ENCODE measurements at regions not wholly inside any gene's neighbourhood (a gene's known extent, or its start where the extent isn't known, plus 50 kb on each side); places are given as distances from the start of the nearest gene placed in this dataset.
A peak's percentile ranks its signal among the peaks of the same experiment; 100 is the strongest.

GRCh38 chr7:115106316-115106715 lies 184.4 kb downstream of the MDFIC start:
- H4K5ac ChIP-seq (ENCODE audit: low read length), result no peak overlapping the region
- no peak overlapping the region for H2BK15ac ChIP-seq (replicated peaks; ENCODE audit: low read depth)
- H3K56ac ChIP-seq (ENCODE audit: low read length), result no peak overlapping the region
- no peak overlapping the region for H3K9ac ChIP-seq (ENCODE audit: low read length)
- no peak overlapping the region for H3K4me2 ChIP-seq (ENCODE audit: low read length)
- H4K8ac ChIP-seq (ENCODE audit: low read depth, low read length), result no peak overlapping the region
- H3K79me2 ChIP-seq (ENCODE audit: control insufficient read depth, insufficient read depth, low read length), result no peaks in the 10 kb centered on the region
- no peak overlapping the region for H3K4ac ChIP-seq (ENCODE audit: low read depth, low read length)
- H3K79me1 ChIP-seq (ENCODE audit: low read length), result no peaks in the 10 kb centered on the region
- no peaks in the 10 kb centered on the region for H3K27me3 ChIP-seq (ENCODE audit: insufficient read depth, low read length, poor library complexity)
- H3K18ac ChIP-seq (ENCODE audit: low read length), result no peak overlapping the region
- DNase-seq, result no peak
- no peak overlapping the region for H3K23ac ChIP-seq (ENCODE audit: low read length)
- H3K36me3 ChIP-seq (ENCODE audit: control insufficient read depth, insufficient read depth, low read length), result no peaks in the 10 kb centered on the region
- no peak overlapping the region for H2BK120ac ChIP-seq (ENCODE audit: low read depth, low read length)
- no peak overlapping the region for H3K27ac ChIP-seq (ENCODE audit: low read depth, low read length)
- no peak overlapping the region for H2AK5ac ChIP-seq (ENCODE audit: low read length)
- no peak overlapping the region for H2BK5ac ChIP-seq (ENCODE audit: low read length)
- no peak overlapping the region for H3K4me3 ChIP-seq (ENCODE audit: low read length)
- no CpG with 5 or more reads among the region's 3 CpGs for WGBS (ENCODE audit: extremely low coverage, insufficient coverage, low lambda C conversion rate)
- no peaks in the 10 kb centered on the region for H3K4me1 ChIP-seq (ENCODE audit: control insufficient read depth, low read depth, low read length)

DNA sequence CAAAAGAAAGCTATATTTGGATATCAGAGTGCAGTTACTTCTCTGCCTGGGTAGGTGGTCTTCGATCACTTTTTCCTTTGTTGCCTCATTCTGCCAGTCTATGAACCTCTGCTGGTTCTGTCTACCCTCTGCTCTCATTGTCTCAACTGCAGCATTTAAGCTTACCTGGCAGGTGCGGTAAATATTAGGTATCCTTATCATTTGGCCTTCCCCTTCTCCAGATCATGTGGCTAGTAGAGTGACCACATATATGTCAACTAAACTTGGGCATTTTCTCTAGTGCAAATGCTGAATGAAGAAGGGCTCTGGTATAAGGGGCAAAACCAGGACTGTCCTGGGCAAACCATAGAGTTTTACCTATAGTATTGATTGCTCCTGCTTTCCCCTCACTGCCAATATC lies 180.8 kb downstream of the MDFIC start:
- no peak overlapping the region for H4K8ac ChIP-seq (ENCODE audit: low read depth, low read length)
- no peak overlapping the region for H3K27ac ChIP-seq (ENCODE audit: low read depth, low read length)
- H2BK5ac ChIP-seq (ENCODE audit: low read length), result no peak overlapping the region
- no peak overlapping the region for H3K4me2 ChIP-seq (ENCODE audit: low read length)
- H3K4me1 ChIP-seq (ENCODE audit: control insufficient read depth, low read depth, low read length), result no peaks in the 10 kb centered on the region
- no peak overlapping the region for H3K23ac ChIP-seq (ENCODE audit: low read length)
- H3K36me3 ChIP-seq (ENCODE audit: control insufficient read depth, insufficient read depth, low read length), result no peaks in the 10 kb centered on the region
- no peaks in the 10 kb centered on the region for H3K79me2 ChIP-seq (ENCODE audit: control insufficient read depth, insufficient read depth, low read length)
- H3K56ac ChIP-seq (ENCODE audit: low read length), result no peak overlapping the region
- H2AK5ac ChIP-seq (ENCODE audit: low read length), result no peak overlapping the region
- no peak overlapping the region for H3K18ac ChIP-seq (ENCODE audit: low read length)
- no peak overlapping the region for H2BK15ac ChIP-seq (replicated peaks; ENCODE audit: low read depth)
- H2BK120ac ChIP-seq (ENCODE audit: low read depth, low read length), result peak overlapping the region; percentile 28
- no peak overlapping the region for H3K4me3 ChIP-seq (ENCODE audit: low read length)
- H3K4ac ChIP-seq (ENCODE audit: low read depth, low read length), result no peak overlapping the region
- no peak for DNase-seq
- WGBS (ENCODE audit: extremely low coverage, insufficient coverage, low lambda C conversion rate), result no CpG with 5 or more reads among the region's 2 CpGs
- H3K27me3 ChIP-seq (ENCODE audit: insufficient read depth, low read length, poor library complexity), result no peaks in the 10 kb centered on the region
- H3K79me1 ChIP-seq (ENCODE audit: low read length), result no peaks in the 10 kb centered on the region
- no peak overlapping the region for H3K9ac ChIP-seq (ENCODE audit: low read length)
- H4K5ac ChIP-seq (ENCODE audit: low read length), result no peak overlapping the region

GRCh38 chr7:115101199-115101598 lies 179.3 kb downstream of the MDFIC start:
- no peak overlapping the region for H2BK15ac ChIP-seq (replicated peaks; ENCODE audit: low read depth)
- H4K8ac ChIP-seq (ENCODE audit: low read depth, low read length), result no peak overlapping the region
- H3K27ac ChIP-seq (ENCODE audit: low read depth, low read length), result no peak overlapping the region
- no peak for DNase-seq
- H3K4me3 ChIP-seq (ENCODE audit: low read length), result no peak overlapping the region
- H3K4me2 ChIP-seq (ENCODE audit: low read length), result no peak overlapping the region
- no peak overlapping the region for H3K4ac ChIP-seq (ENCODE audit: low read depth, low read length)
- no peaks in the 10 kb centered on the region for H3K36me3 ChIP-seq (ENCODE audit: control insufficient read depth, insufficient read depth, low read length)
- H3K18ac ChIP-seq (ENCODE audit: low read length), result no peak overlapping the region
- H3K23ac ChIP-seq (ENCODE audit: low read length), result no peak overlapping the region
- no peak overlapping the region for H3K56ac ChIP-seq (ENCODE audit: low read length)
- no peak overlapping the region for H4K5ac ChIP-seq (ENCODE audit: low read length)
- no peaks in the 10 kb centered on the region for H3K79me2 ChIP-seq (ENCODE audit: control insufficient read depth, insufficient read depth, low read length)
- no peak overlapping the region for H2BK5ac ChIP-seq (ENCODE audit: low read length)
- H3K9ac ChIP-seq (ENCODE audit: low read length), result no peak overlapping the region
- no peaks in the 10 kb centered on the region for H3K79me1 ChIP-seq (ENCODE audit: low read length)
- H3K27me3 ChIP-seq (ENCODE audit: insufficient read depth, low read length, poor library complexity), result no peaks in the 10 kb centered on the region
- H2AK5ac ChIP-seq (ENCODE audit: low read length), result no peak overlapping the region
- H2BK120ac ChIP-seq (ENCODE audit: low read depth, low read length), result no peak overlapping the region
- H3K4me1 ChIP-seq (ENCODE audit: control insufficient read depth, low read depth, low read length), result no peaks in the 10 kb centered on the region

DNA sequence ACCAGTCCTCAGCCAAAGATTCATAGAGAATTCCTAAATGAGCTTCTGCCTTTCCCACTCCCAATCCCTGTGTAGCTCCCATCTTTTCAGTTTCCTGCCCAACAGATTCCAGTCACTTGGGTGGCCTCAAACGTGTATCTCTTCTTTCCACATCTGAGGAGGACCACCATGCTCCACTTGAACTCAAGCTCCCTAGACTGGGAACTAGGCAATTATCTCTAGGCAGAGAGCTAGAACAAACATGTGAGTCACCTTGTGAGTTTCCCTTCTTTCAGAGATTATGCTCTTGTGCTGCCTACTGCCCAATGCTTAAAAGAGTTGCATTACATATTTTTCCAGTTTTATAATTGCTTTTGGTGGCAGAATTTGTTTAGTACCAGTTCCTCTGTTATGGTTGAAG lies 178.0 kb downstream of the MDFIC start:
- no peak overlapping the region for H2BK120ac ChIP-seq (ENCODE audit: low read depth, low read length)
- H4K5ac ChIP-seq (ENCODE audit: low read length), result no peak overlapping the region
- no peak overlapping the region for H3K4me3 ChIP-seq (ENCODE audit: low read length)
- no peak overlapping the region for H3K56ac ChIP-seq (ENCODE audit: low read length)
- no peak overlapping the region for H3K18ac ChIP-seq (ENCODE audit: low read length)
- H3K36me3 ChIP-seq (ENCODE audit: control insufficient read depth, insufficient read depth, low read length), result no peaks in the 10 kb centered on the region
- no peaks in the 10 kb centered on the region for H3K27me3 ChIP-seq (ENCODE audit: insufficient read depth, low read length, poor library complexity)
- H2AK5ac ChIP-seq (ENCODE audit: low read length), result no peak overlapping the region
- no peak overlapping the region for H3K27ac ChIP-seq (ENCODE audit: low read depth, low read length)
- no peaks in the 10 kb centered on the region for H3K4me1 ChIP-seq (ENCODE audit: control insufficient read depth, low read depth, low read length)
- H2BK5ac ChIP-seq (ENCODE audit: low read length), result no peak overlapping the region
- H3K4ac ChIP-seq (ENCODE audit: low read depth, low read length), result no peak overlapping the region
- no peaks in the 10 kb centered on the region for H3K79me1 ChIP-seq (ENCODE audit: low read length)
- H3K9ac ChIP-seq (ENCODE audit: low read length), result no peak overlapping the region
- no CpG with 5 or more reads among the region's 1 CpG for WGBS (ENCODE audit: extremely low coverage, insufficient coverage, low lambda C conversion rate)
- no peak overlapping the region for H3K4me2 ChIP-seq (ENCODE audit: low read length)
- H3K79me2 ChIP-seq (ENCODE audit: control insufficient read depth, insufficient read depth, low read length), result no peaks in the 10 kb centered on the region
- no peak for DNase-seq
- H4K8ac ChIP-seq (ENCODE audit: low read depth, low read length), result no peak overlapping the region
- no peak overlapping the region for H3K23ac ChIP-seq (ENCODE audit: low read length)
- H2BK15ac ChIP-seq (replicated peaks; ENCODE audit: low read depth), result no peak overlapping the region

DNA sequence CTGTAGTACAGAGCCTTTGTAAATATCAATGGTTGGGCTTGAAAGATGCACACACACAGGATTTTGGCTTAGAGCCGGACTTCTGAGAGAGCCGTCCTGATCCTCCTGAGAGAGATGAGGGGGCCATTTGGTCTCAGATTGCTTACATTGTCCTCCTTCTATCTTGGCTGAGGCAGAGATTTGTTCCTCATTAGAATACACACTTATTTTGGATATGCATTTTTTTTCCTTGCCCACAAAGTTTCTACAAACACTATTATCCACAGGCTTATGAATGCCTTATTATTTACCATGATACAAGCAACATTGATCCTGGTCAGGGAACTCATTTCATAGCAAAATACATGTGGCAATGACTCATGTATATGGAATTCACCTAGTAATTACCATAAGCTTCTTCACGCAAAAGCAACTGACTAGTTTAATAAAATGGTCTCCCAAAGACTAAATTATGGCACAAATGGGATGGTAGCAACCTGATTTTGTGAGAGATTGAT lies 175.3 kb downstream of the MDFIC start:
- H3K23ac ChIP-seq (ENCODE audit: low read length), result no peak overlapping the region
- H3K4me1 ChIP-seq (ENCODE audit: control insufficient read depth, low read depth, low read length), result no peaks in the 10 kb centered on the region
- H3K27ac ChIP-seq (ENCODE audit: low read depth, low read length), result no peak overlapping the region
- H3K18ac ChIP-seq (ENCODE audit: low read length), result peak overlapping the region; percentile 61
- WGBS (ENCODE audit: extremely low coverage, insufficient coverage, low lambda C conversion rate), result no CpG with 5 or more reads among the region's 3 CpGs
- H3K4ac ChIP-seq (ENCODE audit: low read depth, low read length), result peak overlapping the region; percentile 43
- H3K56ac ChIP-seq (ENCODE audit: low read length), result no peak overlapping the region
- no peak overlapping the region for H4K5ac ChIP-seq (ENCODE audit: low read length)
- no peak overlapping the region for H4K8ac ChIP-seq (ENCODE audit: low read depth, low read length)
- no peak overlapping the region for H2BK5ac ChIP-seq (ENCODE audit: low read length)
- H3K4me3 ChIP-seq (ENCODE audit: low read length), result no peak overlapping the region
- no peak overlapping the region for H2AK5ac ChIP-seq (ENCODE audit: low read length)
- H3K79me1 ChIP-seq (ENCODE audit: low read length), result no peaks in the 10 kb centered on the region
- H3K4me2 ChIP-seq (ENCODE audit: low read length), result no peak overlapping the region
- H2BK15ac ChIP-seq (replicated peaks; ENCODE audit: low read depth), result no peak overlapping the region
- no peak overlapping the region for H2BK120ac ChIP-seq (ENCODE audit: low read depth, low read length)
- H3K27me3 ChIP-seq (ENCODE audit: insufficient read depth, low read length, poor library complexity), result no peaks in the 10 kb centered on the region
- no peaks in the 10 kb centered on the region for H3K79me2 ChIP-seq (ENCODE audit: control insufficient read depth, insufficient read depth, low read length)
- peak; percentile 64 for DNase-seq
- H3K9ac ChIP-seq (ENCODE audit: low read length), result no peak overlapping the region
- H3K36me3 ChIP-seq (ENCODE audit: control insufficient read depth, insufficient read depth, low read length), result no peaks in the 10 kb centered on the region

DNA sequence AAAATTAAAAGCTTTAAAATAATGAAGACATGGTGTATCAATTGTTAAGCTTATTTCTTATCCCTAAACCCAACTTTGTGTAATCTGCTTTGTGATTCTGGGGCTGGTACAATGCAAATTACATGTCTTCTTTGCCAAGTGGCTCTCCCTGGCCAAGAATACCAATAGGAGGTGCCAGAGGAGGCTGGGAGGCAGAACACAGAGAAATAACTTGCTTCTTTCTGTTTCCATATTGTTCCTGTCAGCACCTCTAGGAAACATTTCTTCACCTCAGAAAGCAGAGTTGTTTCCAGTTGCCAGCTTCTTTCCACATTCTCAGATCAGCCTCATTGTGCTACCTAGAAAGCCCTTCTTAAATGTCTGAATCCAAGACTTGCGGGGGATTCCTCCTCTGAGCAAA lies 174.4 kb downstream of the MDFIC start:
- Histone ChIP-seq H4K8ac (ENCODE audit: low read depth, low read length) (no peak overlapping the region), H3K4me3 (ENCODE audit: low read length) (no peak overlapping the region), H3K9ac (ENCODE audit: low read length) (no peak overlapping the region), H2BK120ac (ENCODE audit: low read depth, low read length) (no peak overlapping the region), H3K4me2 (ENCODE audit: low read length) (no peak overlapping the region), H3K18ac (ENCODE audit: low read length) (peak overlapping the region; percentile 5), H3K4me1 (ENCODE audit: control insufficient read depth, low read depth, low read length) (no peaks in the 10 kb centered on the region), H2AK5ac (ENCODE audit: low read length) (no peak overlapping the region), H3K4ac (ENCODE audit: low read depth, low read length) (no peak overlapping the region), H3K27ac (ENCODE audit: low read depth, low read length) (no peak overlapping the region), H3K27me3 (ENCODE audit: insufficient read depth, low read length, poor library complexity) (no peaks in the 10 kb centered on the region), H3K79me1 (ENCODE audit: low read length) (no peaks in the 10 kb centered on the region), H3K56ac (ENCODE audit: low read length) (no peak overlapping the region), H4K5ac (ENCODE audit: low read length) (no peak overlapping the region), H2BK5ac (ENCODE audit: low read length) (no peak overlapping the region), H3K23ac (ENCODE audit: low read length) (no peak overlapping the region), H2BK15ac (replicated peaks; ENCODE audit: low read depth) (no peak overlapping the region), H3K36me3 (ENCODE audit: control insufficient read depth, insufficient read depth, low read length) (no peaks in the 10 kb centered on the region), H3K79me2 (ENCODE audit: control insufficient read depth, insufficient read depth, low read length) (no peaks in the 10 kb centered on the region)
- no peak for DNase-seq
- no CpG with 5 or more reads among the region's 1 CpG for WGBS (ENCODE audit: extremely low coverage, insufficient coverage, low lambda C conversion rate)

Measured in mesendoderm (in vitro differentiated cells).